Fibroblast of mammary gland (primary cell): ENCODE measurements at regions not wholly inside any gene's neighbourhood (a gene's known extent, or its start where the extent isn't known, plus 50 kb on each side); places are given as distances from the start of the nearest gene placed in this dataset.

ENCODE experiments used
- DNase-seq: peaks from one replicate; pipeline ENCODE4 v3.0.0-alpha.2; 2010; ENCODE audit warnings: low read depth
- H3K4me3 ChIP-seq: 2 replicates; pipeline ENCODE4 v1.5.1; 2011; ENCODE audit warnings: low read depth, mild to moderate bottlenecking, low read length, moderate library complexity; ENCODE audit not compliant: control insufficient read depth
- TF ChIP-seq, protein P1 (sequence below): conservative IDR thresholded peaks from 2 replicates; pipeline ENCODE4 v1.5.1; 2011; ENCODE audit warnings: low read depth, low read length, inconsistent platforms; ENCODE audit not compliant: control insufficient read depth, insufficient read depth

DNA sequence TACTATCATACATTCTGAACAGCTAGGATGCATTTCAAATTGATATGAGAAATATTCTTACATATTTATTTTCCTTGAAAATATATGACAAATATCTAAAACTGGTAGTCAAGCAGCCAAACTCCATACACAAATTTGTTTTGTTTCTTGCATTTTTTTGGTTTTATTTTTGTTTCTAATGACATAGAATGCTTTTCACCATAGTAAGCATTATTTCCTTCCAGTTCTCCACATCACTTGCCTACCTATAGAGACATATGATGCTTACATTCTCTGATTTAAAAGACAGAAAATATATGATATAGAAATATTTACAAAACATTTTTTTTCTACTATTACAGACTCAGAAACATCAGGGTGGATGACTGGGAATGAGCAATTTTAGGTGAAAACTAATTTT is 726.4 kb upstream of the ADGRL4 start:
- TF ChIP-seq, protein P1, sequence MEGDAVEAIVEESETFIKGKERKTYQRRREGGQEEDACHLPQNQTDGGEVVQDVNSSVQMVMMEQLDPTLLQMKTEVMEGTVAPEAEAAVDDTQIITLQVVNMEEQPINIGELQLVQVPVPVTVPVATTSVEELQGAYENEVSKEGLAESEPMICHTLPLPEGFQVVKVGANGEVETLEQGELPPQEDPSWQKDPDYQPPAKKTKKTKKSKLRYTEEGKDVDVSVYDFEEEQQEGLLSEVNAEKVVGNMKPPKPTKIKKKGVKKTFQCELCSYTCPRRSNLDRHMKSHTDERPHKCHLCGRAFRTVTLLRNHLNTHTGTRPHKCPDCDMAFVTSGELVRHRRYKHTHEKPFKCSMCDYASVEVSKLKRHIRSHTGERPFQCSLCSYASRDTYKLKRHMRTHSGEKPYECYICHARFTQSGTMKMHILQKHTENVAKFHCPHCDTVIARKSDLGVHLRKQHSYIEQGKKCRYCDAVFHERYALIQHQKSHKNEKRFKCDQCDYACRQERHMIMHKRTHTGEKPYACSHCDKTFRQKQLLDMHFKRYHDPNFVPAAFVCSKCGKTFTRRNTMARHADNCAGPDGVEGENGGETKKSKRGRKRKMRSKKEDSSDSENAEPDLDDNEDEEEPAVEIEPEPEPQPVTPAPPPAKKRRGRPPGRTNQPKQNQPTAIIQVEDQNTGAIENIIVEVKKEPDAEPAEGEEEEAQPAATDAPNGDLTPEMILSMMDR: no peak
- DNase-seq: no peak
- no peak overlapping the region for H3K4me3 ChIP-seq

GRCh38 chr1:79726911-79727310 is 720.4 kb upstream of the ADGRL4 start:
- no peak overlapping the region for H3K4me3 ChIP-seq
- no peak for DNase-seq
- TF ChIP-seq, protein P1: no peak

- no peak for DNase-seq
- TF ChIP-seq, protein P1: no peak
- no peak overlapping the region for H3K4me3 ChIP-seq
Measured at GRCh38 chr1:79726321-79726720, 719.8 kb upstream of the ADGRL4 start.

- H3K4me3 ChIP-seq: no peak overlapping the region
- peak; percentile 71 for DNase-seq
- TF ChIP-seq, protein P1: no peak
Measured at GRCh38 chr1:79716447-79716846, 709.9 kb upstream of the ADGRL4 start.

- DNase-seq: no peak
- TF ChIP-seq, protein P1: no peak
- no peak overlapping the region for H3K4me3 ChIP-seq
Measured at GRCh38 chr1:79714664-79715063, 708.1 kb upstream of the ADGRL4 start.

- DNase-seq: peak; percentile 53
- TF ChIP-seq, protein P1: no peak
- H3K4me3 ChIP-seq: no peak overlapping the region
Measured at GRCh38 chr1:79711001-79711431, 704.5 kb upstream of the ADGRL4 start.

GRCh38 chr1:79708646-79709265 is 702.2 kb upstream of the ADGRL4 start:
- TF ChIP-seq, protein P1: no peak
- H3K4me3 ChIP-seq: no peak overlapping the region
- peak; percentile 7 for DNase-seq
